ENCODE measurements at regions not wholly inside any gene's neighbourhood (a gene's known extent, or its start where the extent isn't known, plus 50 kb on each side); places are given as distances from the start of the nearest gene placed in this dataset.

DNA sequence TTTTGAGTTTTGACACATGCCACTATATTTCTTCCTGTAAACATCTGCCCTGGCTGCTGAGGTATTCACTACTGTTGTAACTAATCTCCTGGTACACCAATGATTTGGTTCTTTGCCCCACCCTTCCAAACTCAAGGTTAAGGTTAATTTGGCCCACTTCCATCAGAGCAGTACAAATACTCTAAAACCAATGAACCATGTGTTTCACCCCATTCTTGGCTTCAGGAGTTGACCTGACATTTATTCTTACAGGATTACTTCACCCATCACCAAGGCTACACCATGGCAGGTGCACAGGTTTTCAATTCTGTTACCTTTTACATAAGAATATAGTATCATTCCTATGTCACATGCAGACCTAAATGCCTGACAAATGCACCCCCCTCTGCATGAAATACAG is 1179.9 kb downstream of the ZPLD1 start:
- no peak for TF ChIP-seq EP300 (IDR thresholded peaks at IDR 0.05)
- TF ChIP-seq, protein P1, sequence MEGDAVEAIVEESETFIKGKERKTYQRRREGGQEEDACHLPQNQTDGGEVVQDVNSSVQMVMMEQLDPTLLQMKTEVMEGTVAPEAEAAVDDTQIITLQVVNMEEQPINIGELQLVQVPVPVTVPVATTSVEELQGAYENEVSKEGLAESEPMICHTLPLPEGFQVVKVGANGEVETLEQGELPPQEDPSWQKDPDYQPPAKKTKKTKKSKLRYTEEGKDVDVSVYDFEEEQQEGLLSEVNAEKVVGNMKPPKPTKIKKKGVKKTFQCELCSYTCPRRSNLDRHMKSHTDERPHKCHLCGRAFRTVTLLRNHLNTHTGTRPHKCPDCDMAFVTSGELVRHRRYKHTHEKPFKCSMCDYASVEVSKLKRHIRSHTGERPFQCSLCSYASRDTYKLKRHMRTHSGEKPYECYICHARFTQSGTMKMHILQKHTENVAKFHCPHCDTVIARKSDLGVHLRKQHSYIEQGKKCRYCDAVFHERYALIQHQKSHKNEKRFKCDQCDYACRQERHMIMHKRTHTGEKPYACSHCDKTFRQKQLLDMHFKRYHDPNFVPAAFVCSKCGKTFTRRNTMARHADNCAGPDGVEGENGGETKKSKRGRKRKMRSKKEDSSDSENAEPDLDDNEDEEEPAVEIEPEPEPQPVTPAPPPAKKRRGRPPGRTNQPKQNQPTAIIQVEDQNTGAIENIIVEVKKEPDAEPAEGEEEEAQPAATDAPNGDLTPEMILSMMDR (IDR thresholded peaks at IDR 0.05), result no peak

All from sigmoid colon (tissue), 4 donors.